Common myeloid progenitor, CD34-positive (primary cell): ENCODE measurements at regions not wholly inside any gene's neighbourhood (a gene's known extent, or its start where the extent isn't known, plus 50 kb on each side); places are given as distances from the start of the nearest gene placed in this dataset.

Source experiments
- CTCF ChIA-PET: fragments of 350-600 bp; sonication (Branson Sonifier 250); formaldehyde crosslinking; loops from one replicate; lab custom pipeline; 2021; ENCODE audit warnings: antibody characterized with exemption; lab: Charles Lee
- POLR2A ChIA-PET: fragments of 350-600 bp; sonication (Branson Sonifier 250); formaldehyde crosslinking; loops from one replicate; lab custom pipeline; 2021; ENCODE audit warnings: antibody characterized with exemption; lab: Charles Lee
- DNase-seq, 3 donors: peaks; one replicate each; pipeline versions ENCODE4 v3.0.0 to v3.0.0-alpha.2; 2013
- H3K27ac ChIP-seq, 2 experiments: 1 replicate in 1 of 2; 2 replicates in 1 of 2; pipeline ENCODE4 v1.7.0; 2013; ENCODE audit warnings: inconsistent platforms in 2 of 2, low read length in 2 of 2, mild to moderate bottlenecking in 2 of 2, low read depth in 1 of 2, moderate library complexity in 1 of 2; ENCODE audit not compliant: severe bottlenecking in 2 of 2, insufficient read depth in 1 of 2, poor library complexity in 1 of 2
- H3K27me3 ChIP-seq, 5 experiments: replicated peaks in 2 of 5; 1 replicate in 3 of 5; 2 replicates in 2 of 5; pipeline versions ENCODE4 v1.6.1 to v1.7.0; 2013; ENCODE audit warnings: low read length in 4 of 5, mild to moderate bottlenecking in 2 of 5, moderate library complexity in 2 of 5, inconsistent platforms in 1 of 5; ENCODE audit not compliant: insufficient read depth in 5 of 5, control insufficient read depth in 4 of 5
- H3K36me3 ChIP-seq, 4 experiments: 1 replicate in 2 of 4; 2 replicates in 2 of 4; pipeline versions ENCODE4 v1.6.1 to v1.7.0; 2013; ENCODE audit warnings: low read length in 3 of 4, control low read depth in 1 of 4, mild to moderate bottlenecking in 1 of 4; ENCODE audit not compliant: control insufficient read depth in 4 of 4, insufficient read depth in 4 of 4
- H3K4me1 ChIP-seq, 4 experiments: 1 replicate in 3 of 4; 2 replicates in 1 of 4; pipeline versions ENCODE4 v1.6.1 to v1.7.1; 2013; ENCODE audit warnings: low read length in 3 of 4, mild to moderate bottlenecking in 3 of 4, control low read depth in 1 of 4, inconsistent platforms in 1 of 4, moderate library complexity in 1 of 4; ENCODE audit not compliant: control insufficient read depth in 4 of 4, insufficient read depth in 4 of 4; ENCODE audit errors: control extremely low read depth in 1 of 4
- H3K4me3 ChIP-seq, 7 experiments: 1 replicate in 4 of 7; 2 replicates in 3 of 7; pipeline versions ENCODE4 v1.5.1 to v1.7.0; 2013; ENCODE audit warnings: mild to moderate bottlenecking in 7 of 7, low read length in 6 of 7, moderate library complexity in 6 of 7, inconsistent platforms in 2 of 7, low read depth in 2 of 7, control low read depth in 1 of 7; ENCODE audit not compliant: insufficient read depth in 4 of 7, control insufficient read depth in 1 of 7; ENCODE audit errors: extremely low read depth in 1 of 7
- H3K9me3 ChIP-seq, 5 experiments: 1 replicate in 4 of 5; 2 replicates in 1 of 5; pipeline versions ENCODE4 v1.6.1 to v1.7.1; 2013; ENCODE audit warnings: low read length in 4 of 5, mild to moderate bottlenecking in 2 of 5, inconsistent platforms in 1 of 5, low read depth in 1 of 5, moderate library complexity in 1 of 5; ENCODE audit not compliant: control insufficient read depth in 4 of 5, insufficient read depth in 2 of 5; ENCODE audit errors: control extremely low read depth in 1 of 5
- WGBS: methylation state at CpG from one replicate; pipeline ENCODE4 v1.1.5; 2013; ENCODE audit not compliant: insufficient coverage; 5-methylcytosine and 5-hydroxymethylcytosine counted together

GRCh38 chr2:65536596-65536995 lies 104.2 kb upstream of the SPRED2 start:
- no peak for DNase-seq
- Histone ChIP-seq H3K27ac (no peak overlapping the region), H3K36me3 (no peaks in the 10 kb centered on the region), H3K4me3 (no peak overlapping the region), H3K9me3 (no peaks in the 10 kb centered on the region), H3K4me1 (no peaks in the 10 kb centered on the region), H3K27me3 (no peaks in the 10 kb centered on the region)
- ChIA-PET POLR2A (interaction anchor here (0.7 kb wide), 1 partner anchor 1004 kb away, joined by 7 read pairs; no protein-coding TSS in a partner anchor), CTCF (interaction anchor here (0.9 to 1.4 kb wide), 2 partner anchors 10 to 14 kb away, joined by 4 to 6 read pairs; no protein-coding TSS in a partner anchor)
- 100% methylated on average over 1 of the region's 4 CpGs for WGBS

DNA sequence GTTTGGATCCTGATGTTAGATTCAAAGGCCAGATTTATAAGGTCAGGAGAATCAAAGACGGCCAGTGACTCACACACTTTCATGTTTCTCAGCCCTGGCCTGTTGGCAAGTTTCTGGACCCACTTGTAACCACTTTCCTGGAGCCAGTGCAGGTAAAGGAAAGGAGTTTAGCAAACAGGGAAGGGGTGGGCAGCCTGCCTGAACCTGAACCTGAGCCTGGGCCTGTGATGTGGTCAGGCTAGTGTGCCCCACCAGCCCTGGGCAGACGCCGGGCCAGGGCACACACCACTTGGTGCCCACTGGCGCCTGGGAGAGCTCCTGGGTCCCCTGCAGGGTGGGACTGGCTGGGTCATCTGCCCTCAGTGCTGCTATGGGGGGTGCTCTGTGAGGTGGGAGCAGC lies 100.5 kb upstream of the SPRED2 start:
- no peaks in the 10 kb centered on the region for H3K9me3 ChIP-seq
- CTCF ChIA-PET, result no interaction called here
- DNase-seq, result no peak
- no peaks in the 10 kb centered on the region for H3K27me3 ChIP-seq
- H3K4me1 ChIP-seq, result no peaks in the 10 kb centered on the region
- no peak overlapping the region for H3K4me3 ChIP-seq
- POLR2A ChIA-PET, result no interaction called here
- H3K27ac ChIP-seq, result no peak overlapping the region
- 96% methylated on average over 4 of the region's 4 CpGs for WGBS
- no peaks in the 10 kb centered on the region for H3K36me3 ChIP-seq

DNA sequence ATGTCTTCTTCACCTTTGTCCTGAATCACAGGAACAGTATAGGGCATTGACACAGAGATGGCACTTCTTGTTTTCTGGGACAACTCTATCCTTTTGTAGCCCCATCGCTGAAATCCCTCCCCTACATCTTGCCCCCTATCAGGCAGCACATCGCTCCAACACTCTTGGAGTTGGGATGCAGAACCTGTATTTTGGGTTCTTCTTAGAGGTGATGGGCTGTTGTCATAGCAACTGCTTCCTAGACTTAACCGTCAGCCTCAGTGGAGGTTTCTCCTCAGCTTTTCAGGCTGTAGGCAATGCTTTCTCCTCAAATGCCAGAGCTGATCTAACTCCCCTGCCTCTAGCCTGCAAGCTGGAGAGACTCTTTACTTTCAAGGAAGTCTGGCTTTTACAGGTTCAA lies 99.9 kb upstream of the SPRED2 start:
- Histone ChIP-seq H3K27ac (no peak overlapping the region), H3K9me3 (no peaks in the 10 kb centered on the region), H3K36me3 (no peaks in the 10 kb centered on the region), H3K27me3 (no peaks in the 10 kb centered on the region), H3K4me1 (no peaks in the 10 kb centered on the region), H3K4me3 (no peak overlapping the region)
- DNase-seq, result no peak
- WGBS, result no CpG with 5 or more reads among the region's 3 CpGs
- CTCF ChIA-PET, result no interaction called here
- POLR2A ChIA-PET, result no interaction called here

DNA sequence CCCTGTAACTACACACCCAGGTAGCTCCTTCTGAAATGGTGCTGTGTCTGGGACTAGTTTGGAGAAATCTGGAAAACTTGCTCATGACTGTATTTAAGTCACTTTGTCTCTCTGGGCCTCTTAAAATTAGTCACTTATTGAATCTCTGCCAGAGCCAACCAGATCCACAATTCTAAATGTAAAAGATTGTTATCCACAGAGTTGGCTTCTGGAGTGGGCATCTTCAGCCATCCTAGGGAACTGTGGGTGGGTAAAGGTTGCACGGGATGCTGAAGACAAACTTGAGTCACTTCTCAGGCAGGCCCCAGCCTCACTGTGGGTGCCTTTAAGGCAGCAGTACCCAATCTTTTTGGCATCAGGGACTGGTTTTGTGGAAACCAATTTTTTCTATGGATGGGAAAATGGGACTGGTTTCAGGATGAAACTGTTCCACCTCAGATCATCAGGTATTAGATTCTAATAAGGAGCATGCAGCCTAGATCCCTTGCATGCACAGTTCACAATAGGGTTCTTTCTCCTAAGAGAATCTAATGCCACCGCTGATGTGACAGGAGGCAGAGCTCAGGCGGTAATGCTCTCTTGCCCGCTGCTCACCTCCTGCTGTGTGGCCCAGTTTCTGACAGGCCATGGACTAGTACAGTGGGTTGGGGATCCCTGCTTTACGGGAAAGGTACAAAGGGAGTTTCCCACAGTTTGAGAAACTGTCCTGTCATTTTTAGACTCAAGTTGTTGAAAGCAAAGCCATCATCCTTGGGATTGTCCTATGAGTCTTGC lies 98.3 kb upstream of the SPRED2 start:
- Histone ChIP-seq H3K27me3 (no peaks in the 10 kb centered on the region), H3K36me3 (no peaks in the 10 kb centered on the region), H3K4me3 (no peak overlapping the region), H3K27ac (no peak overlapping the region), H3K4me1 (no peaks in the 10 kb centered on the region), H3K9me3 (no peaks in the 10 kb centered on the region)
- POLR2A ChIA-PET, result no interaction called here
- DNase-seq, result no peak
- 93% methylated on average over 5 of the region's 5 CpGs for WGBS
- CTCF ChIA-PET, result no interaction called here

GRCh38 chr2:65529419-65529818 lies 97.0 kb upstream of the SPRED2 start:
- H3K27me3 ChIP-seq, result no peaks in the 10 kb centered on the region
- no peak for DNase-seq
- H3K27ac ChIP-seq, result no peak overlapping the region
- no peak overlapping the region for H3K4me3 ChIP-seq
- 100% methylated on average over 2 of the region's 5 CpGs for WGBS
- ChIA-PET POLR2A (no interaction called here), CTCF (interaction anchor here (1.5 kb wide), 1 partner anchor 44 kb away, joined by 5 read pairs; no protein-coding TSS in a partner anchor)
- no peaks in the 10 kb centered on the region for H3K4me1 ChIP-seq
- H3K9me3 ChIP-seq, result no peaks in the 10 kb centered on the region
- H3K36me3 ChIP-seq, result no peaks in the 10 kb centered on the region

DNA sequence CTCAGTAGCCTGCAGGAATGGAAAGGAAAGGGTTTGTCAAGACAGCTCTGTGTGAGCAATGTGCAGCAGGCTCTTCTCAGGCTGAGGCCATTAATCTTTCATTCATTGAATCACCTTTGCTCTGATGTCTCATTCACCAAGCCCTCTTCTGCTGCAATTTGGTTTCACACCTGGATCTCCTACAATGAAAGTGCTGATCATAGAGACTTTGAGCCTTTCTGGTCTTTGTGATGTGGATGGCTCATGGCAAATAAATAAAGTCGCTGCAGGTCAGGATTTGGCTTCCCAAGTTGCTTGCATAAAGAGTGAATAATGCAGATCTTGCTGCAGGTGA lies 95.8 kb upstream of the SPRED2 start:
- no peak for DNase-seq
- 83% methylated on average over 1 of the region's 1 CpG for WGBS
- POLR2A ChIA-PET, result no interaction called here

GRCh38 chr2:65527451-65528240 lies 95.2 kb upstream of the SPRED2 start:
- Histone ChIP-seq H3K27me3 (no peaks in the 10 kb centered on the region), H3K36me3 (no peaks in the 10 kb centered on the region), H3K4me3 (no peak overlapping the region), H3K27ac (no peak overlapping the region), H3K4me1 (no peaks in the 10 kb centered on the region), H3K9me3 (no peaks in the 10 kb centered on the region)
- ChIA-PET POLR2A (no interaction called here), CTCF (interaction anchor here (1.5 kb wide), 1 partner anchor 46 kb away, joined by 5 read pairs; no protein-coding TSS in a partner anchor)
- DNase-seq, result peak in 1 of 3 donors; percentile 11
- 100% methylated on average over 4 of the region's 4 CpGs for WGBS

More for the DNA sequence above, 95.8 kb upstream of the SPRED2 start:
- Histone ChIP-seq H3K4me1 (no peaks in the 10 kb centered on the region), H3K36me3 (no peaks in the 10 kb centered on the region), H3K9me3 (no peaks in the 10 kb centered on the region), H3K4me3 (no peak overlapping the region), H3K27ac (no peak overlapping the region), H3K27me3 (no peaks in the 10 kb centered on the region)
- CTCF ChIA-PET, result interaction anchor here (1.5 kb wide), 1 partner anchor 46 kb away, joined by 5 read pairs; no protein-coding TSS in a partner anchor
